Loucy (cell line): ENCODE measurements at regions not wholly inside any gene's neighbourhood (a gene's known extent, or its start where the extent isn't known, plus 50 kb on each side); places are given as distances from the start of the nearest gene placed in this dataset.

ENCODE experiments used
- H2AFZ ChIP-seq: fragments of 200-600 bp; sonication (generic); 2 replicates; pipeline ENCODE4 v1.6.0; 2016; ENCODE audit warnings: antibody characterized with exemption, mild to moderate bottlenecking, low read length, moderate library complexity
- H3F3A ChIP-seq: fragments of 200-600 bp; 2 replicates; pipeline ENCODE4 v1.6.0; 2016; ENCODE audit warnings: antibody characterized with exemption, low read depth, mild to moderate bottlenecking
- H3K27me3 ChIP-seq: fragments of 200-600 bp; sonication (generic); 2 replicates; pipeline ENCODE4 v1.6.1; 2014; ENCODE audit warnings: low read length, mild to moderate bottlenecking; ENCODE audit not compliant: insufficient read depth, poor library complexity, severe bottlenecking
- H3K36me3 ChIP-seq: fragments of 200-600 bp; sonication (generic); 2 replicates; pipeline ENCODE4 v1.6.1; 2016; ENCODE audit warnings: low read length; ENCODE audit not compliant: insufficient read depth
- H3K4me1 ChIP-seq: fragments of 200-600 bp; sonication (generic); 2 replicates; pipeline ENCODE4 v1.5.1; 2014; ENCODE audit warnings: low read length, mild to moderate bottlenecking; ENCODE audit not compliant: insufficient read depth, poor library complexity, severe bottlenecking
- H3K4me2 ChIP-seq: fragments of 200-600 bp; sonication (generic); 2 replicates; pipeline ENCODE4 v1.6.0; 2014; ENCODE audit warnings: antibody characterized with exemption, low read length, low read depth, mild to moderate bottlenecking; ENCODE audit not compliant: poor library complexity, severe bottlenecking
- H3K4me3 ChIP-seq: fragments of 200-600 bp; sonication (generic); 2 replicates; pipeline ENCODE4 v1.5.1; 2014; ENCODE audit warnings: low read length, mild to moderate bottlenecking, mixed read lengths; ENCODE audit not compliant: poor library complexity, severe bottlenecking
- H3K79me2 ChIP-seq: fragments of 200-600 bp; sonication (generic); 2 replicates; pipeline ENCODE4 v1.6.1; 2014; ENCODE audit warnings: low read length; ENCODE audit not compliant: insufficient read depth
- H3K9ac ChIP-seq: fragments of 200-600 bp; sonication (generic); 2 replicates; pipeline ENCODE4 v1.6.0; 2014; ENCODE audit warnings: mild to moderate bottlenecking, low read depth, low read length, moderate library complexity; ENCODE audit not compliant: poor library complexity, severe bottlenecking
- H3K9me2 ChIP-seq: fragments of 200-600 bp; sonication (generic); replicated peaks from 2 replicates; pipeline ENCODE4 v1.6.1; 2016; ENCODE audit warnings: low read depth, low read length, mixed read lengths
- H3K9me3 ChIP-seq: fragments of 200-600 bp; sonication (generic); 2 replicates; pipeline ENCODE4 v1.6.1; 2014; ENCODE audit warnings: mild to moderate bottlenecking, antibody characterized with exemption, low read length, low read depth; ENCODE audit not compliant: insufficient read depth
- H4K20me1 ChIP-seq: fragments of 200-600 bp; sonication (generic); 2 replicates; pipeline ENCODE4 v1.6.0; 2014; ENCODE audit warnings: antibody characterized with exemption, low read length, mild to moderate bottlenecking; ENCODE audit not compliant: insufficient read depth, poor library complexity, severe bottlenecking
- EZH2phosphoT487 ChIP-seq: fragments of 200-600 bp; IDR thresholded peaks from 2 replicates; pipeline ENCODE4 v1.6.1; 2018; ENCODE audit warnings: antibody characterized with exemption, mild to moderate bottlenecking, moderate library complexity, borderline replicate concordance
- TF ChIP-seq, protein P1 (sequence below): fragments of 200-600 bp; sonication (generic); conservative IDR thresholded peaks from 2 replicates; pipeline ENCODE4 v1.5.1; 2014; ENCODE audit warnings: mild to moderate bottlenecking, antibody characterized with exemption, low read length

DNA sequence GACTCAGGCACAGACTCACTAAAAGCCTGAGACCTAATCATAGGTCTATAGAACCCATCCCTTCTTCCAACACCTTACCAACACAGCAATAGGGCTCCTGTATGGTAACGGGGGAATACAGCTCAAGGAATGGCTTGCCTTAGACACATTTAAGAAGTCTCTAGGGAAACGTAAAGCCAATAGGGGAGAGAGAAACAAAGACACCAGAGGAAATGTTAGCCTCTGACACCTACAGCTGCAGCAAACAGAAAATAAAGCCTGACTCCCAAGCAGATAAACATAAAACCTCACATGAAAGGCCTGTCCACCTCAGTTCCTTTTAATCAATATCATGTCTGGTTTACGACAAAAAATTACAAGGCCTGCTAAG lies 51.1 kb upstream of the NCOA1 start:
- Histone ChIP-seq H2AFZ (peak overlapping the region; percentile 67), H4K20me1 (no peaks in the 10 kb centered on the region), H3K4me1 (peaks cover 9% of the 10 kb centered on the region), H3K9ac (no peak overlapping the region), H3K9me2 (no peaks in the 10 kb centered on the region), H3K9me3 (no peaks in the 10 kb centered on the region), H3K79me2 (no peaks in the 10 kb centered on the region), H3K4me2 (peak overlapping the region; percentile 13), H3K36me3 (no peaks in the 10 kb centered on the region), H3K4me3 (no peak overlapping the region), H3F3A (no peaks in the 10 kb centered on the region; the same call in 1 of the 2 replicates), H3K27me3 (no peaks in the 10 kb centered on the region)
- TF ChIP-seq EZH2phosphoT487 = no peak
- TF ChIP-seq, protein P1, sequence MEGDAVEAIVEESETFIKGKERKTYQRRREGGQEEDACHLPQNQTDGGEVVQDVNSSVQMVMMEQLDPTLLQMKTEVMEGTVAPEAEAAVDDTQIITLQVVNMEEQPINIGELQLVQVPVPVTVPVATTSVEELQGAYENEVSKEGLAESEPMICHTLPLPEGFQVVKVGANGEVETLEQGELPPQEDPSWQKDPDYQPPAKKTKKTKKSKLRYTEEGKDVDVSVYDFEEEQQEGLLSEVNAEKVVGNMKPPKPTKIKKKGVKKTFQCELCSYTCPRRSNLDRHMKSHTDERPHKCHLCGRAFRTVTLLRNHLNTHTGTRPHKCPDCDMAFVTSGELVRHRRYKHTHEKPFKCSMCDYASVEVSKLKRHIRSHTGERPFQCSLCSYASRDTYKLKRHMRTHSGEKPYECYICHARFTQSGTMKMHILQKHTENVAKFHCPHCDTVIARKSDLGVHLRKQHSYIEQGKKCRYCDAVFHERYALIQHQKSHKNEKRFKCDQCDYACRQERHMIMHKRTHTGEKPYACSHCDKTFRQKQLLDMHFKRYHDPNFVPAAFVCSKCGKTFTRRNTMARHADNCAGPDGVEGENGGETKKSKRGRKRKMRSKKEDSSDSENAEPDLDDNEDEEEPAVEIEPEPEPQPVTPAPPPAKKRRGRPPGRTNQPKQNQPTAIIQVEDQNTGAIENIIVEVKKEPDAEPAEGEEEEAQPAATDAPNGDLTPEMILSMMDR = no peak

DNA sequence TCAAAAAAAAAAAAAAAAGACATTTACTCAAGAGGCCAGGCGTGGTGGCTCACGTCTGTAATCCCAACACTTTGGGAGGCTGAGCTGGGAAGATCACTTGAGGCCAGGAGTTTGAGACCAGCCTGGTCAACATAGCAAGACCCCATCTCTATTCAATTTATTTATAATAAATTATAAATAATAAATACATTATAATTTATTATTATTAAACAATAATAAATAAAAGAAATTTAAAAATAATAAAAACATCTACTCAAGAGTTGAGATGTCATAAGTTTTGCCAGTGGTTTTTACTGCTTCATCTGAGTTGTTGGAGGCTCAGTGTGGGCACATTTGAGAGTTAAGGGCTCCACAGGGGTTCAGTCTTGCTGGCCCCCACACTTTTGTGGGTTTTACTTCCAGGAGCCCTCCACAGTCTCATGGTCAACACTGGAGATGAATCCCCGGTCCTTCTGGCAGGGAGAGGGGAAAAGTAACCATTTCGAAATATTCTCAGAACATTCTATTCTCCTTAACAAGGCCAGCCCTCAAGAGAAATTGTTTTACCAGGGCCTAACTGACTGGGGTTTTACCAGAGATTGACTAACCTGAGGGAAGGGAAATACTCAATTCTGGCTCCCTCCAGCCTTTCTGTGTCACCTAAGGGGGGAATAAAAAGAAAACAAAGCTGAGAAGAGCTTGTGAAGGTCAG lies 51.6 kb upstream of the NCOA1 start:
- TF ChIP-seq EZH2phosphoT487 = no peak
- TF ChIP-seq, protein P1 = no peak

DNA sequence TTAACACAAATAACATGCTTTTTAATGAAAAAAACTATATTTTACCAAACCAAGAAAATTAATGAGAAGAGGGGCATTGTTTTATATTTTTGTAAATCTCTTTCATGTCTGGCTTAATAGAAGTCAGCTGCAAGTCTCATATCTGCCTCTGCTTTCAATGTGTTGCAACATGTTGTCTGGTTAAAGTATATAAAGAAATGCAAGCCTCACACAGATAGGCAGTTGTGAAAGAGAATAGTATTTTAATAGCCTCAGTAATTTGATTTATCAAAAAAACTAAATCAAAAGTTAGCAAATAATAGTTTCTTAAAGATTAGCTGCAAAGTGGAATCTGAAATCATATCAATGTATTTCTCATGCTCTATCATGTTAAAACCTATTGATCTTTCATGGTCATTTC lies 52.9 kb upstream of the NCOA1 start:
- no peak for TF ChIP-seq EZH2phosphoT487
- TF ChIP-seq, protein P1 = no peak
- no peak overlapping the region for H3K9ac ChIP-seq
- H3K4me1 ChIP-seq = peaks cover 9% of the 10 kb centered on the region
- H2AFZ ChIP-seq = no peak overlapping the region
- no peaks in the 10 kb centered on the region for H3K9me3 ChIP-seq
- no peaks in the 10 kb centered on the region for H3K36me3 ChIP-seq
- no peaks in the 10 kb centered on the region for H4K20me1 ChIP-seq
- H3K27me3 ChIP-seq = no peaks in the 10 kb centered on the region
- no peak overlapping the region for H3K4me3 ChIP-seq
- H3K4me2 ChIP-seq = no peak overlapping the region
- H3K79me2 ChIP-seq = no peaks in the 10 kb centered on the region
- no peaks in the 10 kb centered on the region; the same call in 1 of the 2 replicates for H3F3A ChIP-seq
- no peaks in the 10 kb centered on the region for H3K9me2 ChIP-seq

More for the DNA sequence above, 51.6 kb upstream of the NCOA1 start:
- no peaks in the 10 kb centered on the region for H3K27me3 ChIP-seq
- peak overlapping the region; percentile 13 for H3K4me2 ChIP-seq
- no peaks in the 10 kb centered on the region for H4K20me1 ChIP-seq
- H3K36me3 ChIP-seq = no peaks in the 10 kb centered on the region
- peaks cover 9% of the 10 kb centered on the region for H3K4me1 ChIP-seq
- H2AFZ ChIP-seq = peak overlapping the region; percentile 67
- H3K9me3 ChIP-seq = no peaks in the 10 kb centered on the region
- H3K4me3 ChIP-seq = no peak overlapping the region
- no peak overlapping the region for H3K9ac ChIP-seq
- no peaks in the 10 kb centered on the region for H3K9me2 ChIP-seq
- no peaks in the 10 kb centered on the region; the same call in 1 of the 2 replicates for H3F3A ChIP-seq
- no peaks in the 10 kb centered on the region for H3K79me2 ChIP-seq
